UCSD-AML1 (cell line): ENCODE measurements at regions not wholly inside any gene's neighbourhood (a gene's known extent, or its start where the extent isn't known, plus 50 kb on each side); places are given as distances from the start of the nearest gene placed in this dataset.

Experiments used
- DNase-seq: peaks from one replicate; lab custom pipeline; 2025; ENCODE audit not compliant: unreplicated experiment; lab: John Stamatoyannopoulos, UW

GRCh38 chr3:59547874-59548273 is 498.0 kb upstream of the CFAP20DC start:
- DNase-seq = no peak

GRCh38 chr3:59546522-59546921 is 496.7 kb upstream of the CFAP20DC start:
- DNase-seq = no peak

- no peak for DNase-seq
These were observed 495.5 kb upstream of the CFAP20DC start for GRCh38 chr3:59545374-59545773.

GRCh38 chr3:59542276-59542675 is 492.5 kb upstream of the CFAP20DC start:
- no peak for DNase-seq

GRCh38 chr3:59540696-59541095 is 490.9 kb upstream of the CFAP20DC start:
- no peak for DNase-seq

GRCh38 chr3:59540241-59540640 is 490.4 kb upstream of the CFAP20DC start:
- no peak for DNase-seq

GRCh38 chr3:59538753-59539432 is 489.1 kb upstream of the CFAP20DC start:
- DNase-seq = no peak

GRCh38 chr3:59535791-59536221 is 486.0 kb upstream of the CFAP20DC start:
- no peak for DNase-seq

- no peak for DNase-seq
These were observed 482.2 kb upstream of the CFAP20DC start for GRCh38 chr3:59531994-59532393.

- DNase-seq = no peak
These were observed 481.4 kb upstream of the CFAP20DC start for GRCh38 chr3:59531066-59531745.

- DNase-seq = no peak
These were observed 478.4 kb upstream of the CFAP20DC start for GRCh38 chr3:59528251-59528650.

GRCh38 chr3:59527493-59527892 is 477.7 kb upstream of the CFAP20DC start:
- DNase-seq = no peak

- no peak for DNase-seq
These were observed 477.2 kb upstream of the CFAP20DC start for GRCh38 chr3:59526999-59527398.

GRCh38 chr3:59522550-59522949 is 472.7 kb upstream of the CFAP20DC start:
- DNase-seq = no peak

- no peak for DNase-seq
These were observed 469.3 kb upstream of the CFAP20DC start for GRCh38 chr3:59519094-59519493.

- DNase-seq = no peak
These were observed 468.6 kb upstream of the CFAP20DC start for GRCh38 chr3:59518283-59519055.

GRCh38 chr3:59517388-59517787 is 467.6 kb upstream of the CFAP20DC start:
- no peak for DNase-seq

GRCh38 chr3:59515966-59516365 is 466.1 kb upstream of the CFAP20DC start:
- no peak for DNase-seq

GRCh38 chr3:59514865-59515482 is 465.1 kb upstream of the CFAP20DC start:
- DNase-seq = no peak

GRCh38 chr3:59513570-59513969 is 463.7 kb upstream of the CFAP20DC start:
- no peak for DNase-seq

GRCh38 chr3:59512066-59512465 is 462.2 kb upstream of the CFAP20DC start:
- no peak for DNase-seq

- DNase-seq = no peak
These were observed 460.8 kb upstream of the CFAP20DC start for GRCh38 chr3:59510576-59510975.
